ENCODE measurements at regions not wholly inside any gene's neighbourhood (a gene's known extent, or its start where the extent isn't known, plus 50 kb on each side); places are given as distances from the start of the nearest gene placed in this dataset.

GRCh38 chr3:106809041-106809440, 568.2 kb upstream of the CCDC54 start:
- H3K9me3 ChIP-seq = no peaks in the 10 kb centered on the region
- H3K4me3 ChIP-seq = no peak overlapping the region
- no peaks in the 10 kb centered on the region for H3K27me3 ChIP-seq
- 98% methylated on average over 3 of the region's 3 CpGs for WGBS
- TF ChIP-seq POLR2A (IDR thresholded peaks at IDR 0.05; ENCODE audit: low read depth) (no peak), POLR2AphosphoS5 (IDR thresholded peaks at IDR 0.05) (no peak), EP300 (IDR thresholded peaks at IDR 0.05) (no peak), CTCF (IDR thresholded peaks at IDR 0.05) (no peak)
- no peak for DNase-seq (ENCODE audit: extremely low spot score)
- intact Hi-C loops (cut with DNase I) = no loop called here
- H3K36me3 ChIP-seq = no peaks in the 10 kb centered on the region
- peaks cover under 1 to 7% (median 5%) of the 10 kb centered on the region in 4 donors for H3K4me1 ChIP-seq
- H3K27ac ChIP-seq (replicated peaks in 1 of 4) = no peak overlapping the region

- Histone ChIP-seq H3K4me3 (no peak overlapping the region), H3K4me1 (peaks cover 6 to 12% (median 7%) of the 10 kb centered on the region in 4 donors), H3K27ac (replicated peaks in 1 of 4) (no peak overlapping the region), H3K36me3 (no peaks in the 10 kb centered on the region), H3K27me3 (no peaks in the 10 kb centered on the region), H3K9me3 (no peaks in the 10 kb centered on the region)
- 50% methylated on average over 2 of the region's 2 CpGs for WGBS
- DNase-seq (ENCODE audit: extremely low spot score) = no peak
- TF ChIP-seq EP300 (IDR thresholded peaks at IDR 0.05) (no peak), CTCF (IDR thresholded peaks at IDR 0.05) (no peak), POLR2A (IDR thresholded peaks at IDR 0.05; ENCODE audit: low read depth) (no peak), POLR2AphosphoS5 (IDR thresholded peaks at IDR 0.05) (no peak)
- intact Hi-C loops (cut with DNase I) = no loop called here
Measured at GRCh38 chr3:106809623-106810299, 567.5 kb upstream of the CCDC54 start.

- intact Hi-C loops (cut with DNase I) = no loop called here
- no peak for DNase-seq (ENCODE audit: extremely low spot score)
- H3K4me1 ChIP-seq = peaks cover 6 to 12% (median 7%) of the 10 kb centered on the region in 4 donors
- 68% methylated on average over 4 of the region's 4 CpGs for WGBS
- H3K36me3 ChIP-seq = no peaks in the 10 kb centered on the region
- H3K27me3 ChIP-seq = no peaks in the 10 kb centered on the region
- TF ChIP-seq EP300 (IDR thresholded peaks at IDR 0.05) = no peak
- no peak for TF ChIP-seq CTCF (IDR thresholded peaks at IDR 0.05)
- no peak for TF ChIP-seq POLR2A (IDR thresholded peaks at IDR 0.05; ENCODE audit: low read depth)
- TF ChIP-seq POLR2AphosphoS5 (IDR thresholded peaks at IDR 0.05) = no peak
- no peaks in the 10 kb centered on the region for H3K9me3 ChIP-seq
- H3K27ac ChIP-seq (replicated peaks in 1 of 4) = no peak overlapping the region
- H3K4me3 ChIP-seq = no peak overlapping the region
Measured at GRCh38 chr3:106810300-106810875, 566.9 kb upstream of the CCDC54 start.

- Histone ChIP-seq H3K9me3 (no peaks in the 10 kb centered on the region), H3K27ac (replicated peaks in 1 of 4) (no peak overlapping the region), H3K27me3 (no peaks in the 10 kb centered on the region), H3K4me3 (no peak overlapping the region), H3K4me1 (peaks cover 6 to 12% (median 7%) of the 10 kb centered on the region in 4 donors), H3K36me3 (no peaks in the 10 kb centered on the region)
- TF ChIP-seq POLR2A (IDR thresholded peaks at IDR 0.05; ENCODE audit: low read depth) = no peak
- no peak for TF ChIP-seq CTCF (IDR thresholded peaks at IDR 0.05)
- TF ChIP-seq POLR2AphosphoS5 (IDR thresholded peaks at IDR 0.05) = no peak
- no peak for TF ChIP-seq EP300 (IDR thresholded peaks at IDR 0.05)
- no peak for DNase-seq (ENCODE audit: extremely low spot score)
- 55% methylated on average over 3 of the region's 3 CpGs for WGBS
- intact Hi-C loops (cut with DNase I) = no loop called here
Measured at GRCh38 chr3:106811376-106811775, 565.9 kb upstream of the CCDC54 start.

Data from esophagus muscularis mucosa (tissue), 4 donors.